Neural cell (in vitro differentiated cells): ENCODE measurements at regions not wholly inside any gene's neighbourhood (a gene's known extent, or its start where the extent isn't known, plus 50 kb on each side); places are given as distances from the start of the nearest gene placed in this dataset.

Source experiments
- H2AFZ ChIP-seq: fragments of 200-600, 300-800 bp; sonication (generic), shearing (Covaris generic); 2 replicates; pipeline ENCODE4 v1.6.0; 2014; ENCODE audit warnings: low read depth, mild to moderate bottlenecking, antibody characterized with exemption, low read length, moderate library complexity
- H3F3A ChIP-seq: fragments of 200-600 bp; shearing (Covaris generic); 2 replicates; pipeline ENCODE4 v1.6.1; 2016; ENCODE audit warnings: mild to moderate bottlenecking, moderate library complexity, mixed read lengths, antibody characterized with exemption, low read length; ENCODE audit not compliant: insufficient read depth, poor library complexity, severe bottlenecking
- H3K27ac ChIP-seq: fragments of 200-600, 300-800 bp; sonication (generic), shearing (Covaris generic); 2 replicates; pipeline ENCODE4 v1.5.1; 2014; ENCODE audit warnings: mild to moderate bottlenecking, low read length, moderate library complexity
- H3K27me3 ChIP-seq: fragments of 300-800, 200-600 bp; sonication (generic), shearing (Covaris generic); 2 replicates; pipeline ENCODE4 v1.6.0; 2014; ENCODE audit warnings: mild to moderate bottlenecking, low read depth, low read length, moderate library complexity; ENCODE audit not compliant: insufficient read depth
- H3K36me3 ChIP-seq: fragments of 300-800, 200-600 bp; sonication (generic), shearing (Covaris generic); 2 replicates; pipeline ENCODE4 v1.5.1; 2014; ENCODE audit warnings: mild to moderate bottlenecking, antibody characterized with exemption, low read length, moderate library complexity; ENCODE audit not compliant: insufficient read depth
- H3K4me2 ChIP-seq: fragments of 300-800, 200-600 bp; sonication (generic), shearing (Covaris generic); 2 replicates; pipeline ENCODE4 v1.6.0; 2014; ENCODE audit warnings: mild to moderate bottlenecking, low read length
- H3K4me3 ChIP-seq: fragments of 300-800, 200-600 bp; sonication (generic), shearing (Covaris generic); 2 replicates; pipeline ENCODE4 v1.5.1; 2014; ENCODE audit warnings: mild to moderate bottlenecking, low read length, moderate library complexity
- H3K79me2 ChIP-seq: fragments of 200-600 bp; shearing (Covaris generic); replicated peaks from 2 replicates; pipeline ENCODE4 v1.6.0; 2014; ENCODE audit warnings: mild to moderate bottlenecking, low read length, moderate library complexity; ENCODE audit not compliant: insufficient read depth
- H3K9ac ChIP-seq: fragments of 300-800, 200-600 bp; sonication (generic), shearing (Covaris generic); 2 replicates; pipeline ENCODE4 v1.6.1; 2016; ENCODE audit warnings: mild to moderate bottlenecking, low read length, mixed read lengths
- H3K9me2 ChIP-seq: fragments of 200-600 bp; shearing (Covaris generic); 2 replicates; pipeline ENCODE4 v1.6.1; 2016; ENCODE audit warnings: mild to moderate bottlenecking, low read length, mixed read lengths; ENCODE audit not compliant: insufficient read depth
- H3K9me3 ChIP-seq: fragments of 200-600, 300-800 bp; sonication (generic), shearing (Covaris generic); 2 replicates; pipeline ENCODE4 v1.6.1; 2016; ENCODE audit warnings: mild to moderate bottlenecking, mixed run types, low read length, moderate library complexity, mixed read lengths
- H4K20me1 ChIP-seq: fragments of 200-600 bp; shearing (Covaris generic); 2 replicates; pipeline ENCODE4 v1.6.1; 2016; ENCODE audit warnings: mild to moderate bottlenecking, mixed run types; ENCODE audit not compliant: insufficient read depth
- CTCF ChIP-seq: fragments of 450-650 bp; IDR thresholded peaks from 2 replicates; pipeline ENCODE4 v1.5.1; 2014; ENCODE audit warnings: antibody characterized with exemption, mild to moderate bottlenecking, moderate library complexity; ENCODE audit not compliant: poor library complexity, severe bottlenecking
- EP300 ChIP-seq: fragments of 450-650 bp; conservative IDR thresholded peaks from 2 replicates; pipeline ENCODE4 v1.6.1; 2014; ENCODE audit warnings: antibody characterized with exemption, mild to moderate bottlenecking, moderate library complexity; ENCODE audit not compliant: poor library complexity, severe bottlenecking
- EZH2 ChIP-seq: fragments of 200-600, 300-800 bp; shearing (Covaris generic), sonication (generic); IDR thresholded peaks from 2 replicates; pipeline ENCODE4 v1.6.1; 2014; ENCODE audit warnings: antibody characterized with exemption, low read length, borderline replicate concordance, mild to moderate bottlenecking; ENCODE audit not compliant: insufficient read depth, poor library complexity, severe bottlenecking
- MXI1 ChIP-seq: fragments of 450-650 bp; conservative IDR thresholded peaks from 2 replicates; pipeline ENCODE4 v1.6.1; 2014; ENCODE audit warnings: antibody characterized with exemption, mild to moderate bottlenecking; ENCODE audit not compliant: poor library complexity, severe bottlenecking
- POLR2AphosphoS5 ChIP-seq: IDR thresholded peaks from 2 replicates; pipeline ENCODE4 v1.6.1; 2012
- RAD21 ChIP-seq: fragments of 450-650 bp; conservative IDR thresholded peaks from 2 replicates; pipeline ENCODE4 v1.6.1; 2014; ENCODE audit warnings: antibody characterized with exemption, mild to moderate bottlenecking, moderate library complexity
- REST ChIP-seq: IDR thresholded peaks from 2 replicates; pipeline ENCODE4 v1.6.1; 2012; ENCODE audit warnings: borderline replicate concordance
- SMC3 ChIP-seq: fragments of 450-650 bp; conservative IDR thresholded peaks from 2 replicates; pipeline ENCODE4 v1.6.1; 2014; ENCODE audit warnings: antibody characterized with exemption, mild to moderate bottlenecking, moderate library complexity; ENCODE audit not compliant: poor library complexity
- TAF1 ChIP-seq: IDR thresholded peaks from 2 replicates; pipeline ENCODE4 v1.6.1; 2012; ENCODE audit warnings: low read depth

GRCh38 chr11:109983358-109983757, 109.8 kb upstream of the ZC3H12C start:
- H3K27me3 ChIP-seq = no peaks in the 10 kb centered on the region
- H3K9ac ChIP-seq = no peak overlapping the region
- H3K36me3 ChIP-seq = no peaks in the 10 kb centered on the region
- no peaks in the 10 kb centered on the region for H3F3A ChIP-seq
- H3K4me3 ChIP-seq = no peak overlapping the region
- H3K9me2 ChIP-seq = no peaks in the 10 kb centered on the region
- H3K4me2 ChIP-seq = no peak overlapping the region
- H4K20me1 ChIP-seq = no peaks in the 10 kb centered on the region
- no peaks in the 10 kb centered on the region for H3K79me2 ChIP-seq
- H3K27ac ChIP-seq = no peak overlapping the region
- TF ChIP-seq MXI1 (no peak), REST (no peak), CTCF (no peak), TAF1 (no peak), EP300 (no peak), RAD21 (no peak), POLR2AphosphoS5 (no peak), EZH2 (no peak), SMC3 (no peak)
- H2AFZ ChIP-seq = no peak overlapping the region
- H3K9me3 ChIP-seq = no peaks in the 10 kb centered on the region

- Histone ChIP-seq H3K4me3 (no peak overlapping the region), H2AFZ (no peak overlapping the region), H3K36me3 (no peaks in the 10 kb centered on the region), H3K4me2 (no peak overlapping the region), H3F3A (no peaks in the 10 kb centered on the region), H3K9me2 (no peaks in the 10 kb centered on the region), H3K9ac (no peak overlapping the region), H3K79me2 (no peaks in the 10 kb centered on the region), H4K20me1 (no peaks in the 10 kb centered on the region), H3K27ac (no peak overlapping the region), H3K9me3 (no peaks in the 10 kb centered on the region), H3K27me3 (no peaks in the 10 kb centered on the region)
- TF ChIP-seq SMC3 (no peak), EZH2 (no peak), TAF1 (no peak), RAD21 (no peak), POLR2AphosphoS5 (no peak), REST (no peak), MXI1 (no peak), CTCF (no peak), EP300 (no peak)
Measured at GRCh38 chr11:109984634-109985289, 108.4 kb upstream of the ZC3H12C start.
